ENCODE measurements at regions not wholly inside any gene's neighbourhood (a gene's known extent, or its start where the extent isn't known, plus 50 kb on each side); places are given as distances from the start of the nearest gene placed in this dataset.
A peak's percentile ranks its signal among the peaks of the same experiment; 100 is the strongest.
"Not testable (repeated sequence)": the region's sequence is repeated elsewhere in the genome, so short reads cannot be mapped to it uniquely, and the experiment has no call there.

DNA sequence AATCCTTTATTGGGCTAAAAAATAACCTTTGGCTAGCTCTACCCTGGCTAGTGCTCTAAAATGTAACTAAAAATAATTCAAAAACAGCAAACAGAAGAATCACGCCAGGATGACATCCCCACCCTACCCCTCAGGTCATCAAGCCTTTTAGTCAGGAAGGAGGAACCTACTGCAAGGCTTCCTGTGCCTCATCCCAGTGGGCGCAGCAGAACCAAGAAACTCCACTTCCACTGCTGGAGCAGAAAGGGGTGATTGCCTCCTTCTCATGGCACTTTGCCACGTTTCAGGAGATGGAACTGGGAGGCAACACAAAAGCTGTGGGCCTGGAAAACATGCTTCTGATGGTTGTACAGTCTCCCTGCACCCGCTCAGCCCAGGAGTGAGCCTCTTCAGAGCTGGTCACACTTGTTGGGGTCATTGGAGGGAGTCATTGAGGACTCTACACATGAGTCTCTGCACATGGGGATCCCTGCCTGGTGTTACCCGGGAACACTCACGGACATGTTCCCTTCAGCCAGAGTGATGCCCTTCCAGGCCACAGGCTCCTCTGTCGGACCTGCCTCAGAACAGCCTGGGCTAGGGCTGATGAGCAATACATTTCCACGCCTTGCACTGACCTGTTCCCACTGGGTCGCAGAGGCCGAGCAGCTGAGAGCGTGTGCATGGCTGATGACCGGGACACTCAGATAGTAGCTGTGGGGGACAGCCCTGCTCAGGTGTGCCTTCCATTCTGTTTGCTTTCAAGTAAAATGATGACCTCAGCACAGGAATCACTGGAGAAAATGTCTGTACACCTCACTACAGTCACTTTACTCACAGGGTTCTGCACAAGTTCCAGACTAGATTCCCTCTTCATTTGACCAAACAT, 355.3 kb downstream of the FGFR2 start:
- no peak for FAIRE-seq

DNA sequence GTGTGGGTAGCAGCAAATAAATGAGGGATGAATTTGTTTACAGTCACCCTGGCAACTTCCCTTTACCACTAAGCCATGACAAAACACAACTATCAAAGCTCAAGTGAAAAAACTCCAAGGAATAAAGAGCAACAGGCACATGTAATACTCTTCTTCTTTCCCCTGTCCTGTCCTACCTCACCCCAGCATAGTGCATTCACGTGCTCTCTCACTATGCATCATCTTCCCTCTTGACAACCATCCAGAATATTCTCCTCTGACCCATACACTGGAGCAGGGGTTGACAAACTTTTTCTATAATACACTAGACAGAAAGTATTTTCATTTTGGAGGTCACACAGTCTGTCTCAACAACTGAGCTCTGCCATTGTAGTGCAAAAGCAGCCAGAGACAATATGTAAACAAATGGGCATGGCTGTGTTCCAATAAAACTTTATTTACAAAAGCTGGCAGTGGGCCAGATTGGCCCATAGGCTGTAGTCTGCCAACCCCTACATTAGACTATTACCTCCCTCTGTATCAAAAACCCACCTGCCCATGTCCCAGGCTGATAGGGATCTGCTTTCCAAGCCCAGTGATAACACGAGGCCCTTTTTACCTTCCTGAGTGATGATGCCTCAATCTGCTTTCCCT, 354.5 kb downstream of the FGFR2 start:
- no peak for FAIRE-seq

DNA sequence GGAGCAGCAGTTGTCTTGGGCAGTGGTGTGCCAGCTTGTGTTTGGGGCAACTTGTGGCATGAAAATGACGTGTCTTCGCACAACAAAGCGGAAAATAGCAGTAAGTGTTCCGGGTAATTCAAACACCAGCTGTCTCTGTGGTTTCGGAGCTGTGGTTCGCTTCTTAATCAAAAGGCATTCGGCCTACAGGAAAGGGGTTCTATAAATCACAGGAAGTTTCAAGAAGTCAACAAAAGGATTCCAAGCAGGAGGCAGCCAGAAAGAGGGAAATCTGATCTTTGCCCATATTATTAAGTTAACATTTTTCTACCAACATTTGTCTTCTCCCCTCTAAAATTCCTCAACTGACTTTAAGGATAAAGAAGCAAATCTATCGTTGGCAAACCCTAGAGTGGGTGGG, 353.4 kb downstream of the FGFR2 start:
- FAIRE-seq: no peak

DNA sequence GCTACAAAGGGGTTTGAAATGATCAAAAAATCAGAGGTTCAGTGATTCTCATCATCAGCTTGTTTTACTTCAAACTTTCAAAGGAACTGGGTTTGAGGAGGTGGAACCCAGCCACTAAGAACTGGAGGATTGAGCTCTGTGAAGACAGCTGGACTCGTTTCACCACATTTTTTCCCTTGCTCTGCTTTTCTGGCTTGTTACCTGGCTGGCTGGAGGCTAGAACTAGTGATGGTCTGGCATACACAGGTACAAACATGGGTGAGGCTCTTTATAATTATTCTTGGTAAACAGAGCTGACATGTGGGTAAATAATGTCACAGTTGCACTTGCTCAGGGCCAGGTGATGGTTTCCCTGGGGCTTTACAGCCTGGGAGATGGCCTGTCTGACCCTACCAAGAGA, 352.5 kb downstream of the FGFR2 start:
- FAIRE-seq: no peak

DNA sequence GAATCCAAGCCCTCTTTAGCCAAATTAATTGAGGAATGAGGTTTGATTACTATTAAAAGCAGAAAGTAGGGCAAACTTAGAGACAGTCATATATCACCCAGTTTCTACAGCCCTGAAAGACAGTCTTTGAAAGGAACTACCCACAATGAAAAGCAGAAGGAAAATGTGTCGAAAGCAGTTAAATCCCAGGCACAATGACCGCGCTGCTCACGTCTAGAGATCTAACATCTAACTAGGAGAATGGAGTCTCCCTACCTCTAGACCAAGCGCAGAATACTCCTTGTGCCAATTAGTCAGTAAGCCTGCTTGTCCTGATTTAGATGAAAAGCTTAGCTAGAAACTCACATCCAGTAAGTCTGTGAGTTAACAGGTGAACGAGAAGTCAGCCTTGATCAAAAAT, 350.0 kb downstream of the FGFR2 start:
- no peak for FAIRE-seq

DNA sequence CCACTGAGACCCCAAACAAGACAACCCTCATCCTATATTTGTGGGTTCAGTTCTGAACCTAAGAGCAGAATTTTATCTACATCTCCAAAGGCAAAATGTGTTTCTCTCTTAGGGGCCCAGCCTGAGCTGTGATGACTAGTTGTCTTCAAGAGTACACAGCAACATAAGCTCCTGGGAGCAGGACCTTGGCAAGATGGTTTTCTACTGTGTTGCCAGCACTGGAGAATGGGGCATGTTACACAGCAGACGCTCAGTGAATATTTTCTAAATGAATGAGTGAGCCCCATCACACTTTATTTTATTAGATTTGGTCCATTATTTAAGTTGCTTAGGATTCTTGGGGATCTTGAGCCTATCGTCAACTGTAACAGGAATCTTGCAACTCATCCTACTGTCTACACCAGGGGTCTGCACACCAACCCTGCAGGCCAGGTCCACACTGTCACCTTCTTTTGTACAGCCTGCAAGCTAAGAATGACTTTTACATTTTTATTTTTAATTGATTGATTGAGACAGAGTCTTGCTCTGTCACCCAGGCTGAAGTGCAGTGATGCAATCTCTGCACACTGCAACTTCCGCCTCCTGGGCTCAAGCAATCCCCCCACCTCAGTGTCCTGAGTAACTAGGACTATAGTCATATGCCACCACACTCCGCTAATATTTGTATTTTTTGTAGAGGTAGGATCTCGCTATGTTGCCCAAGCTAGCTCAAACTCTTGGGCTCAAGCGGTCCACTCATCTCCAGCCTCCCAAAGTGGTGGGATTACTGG, 347.1 kb downstream of the FGFR2 start:
- FAIRE-seq: no peak

DNA sequence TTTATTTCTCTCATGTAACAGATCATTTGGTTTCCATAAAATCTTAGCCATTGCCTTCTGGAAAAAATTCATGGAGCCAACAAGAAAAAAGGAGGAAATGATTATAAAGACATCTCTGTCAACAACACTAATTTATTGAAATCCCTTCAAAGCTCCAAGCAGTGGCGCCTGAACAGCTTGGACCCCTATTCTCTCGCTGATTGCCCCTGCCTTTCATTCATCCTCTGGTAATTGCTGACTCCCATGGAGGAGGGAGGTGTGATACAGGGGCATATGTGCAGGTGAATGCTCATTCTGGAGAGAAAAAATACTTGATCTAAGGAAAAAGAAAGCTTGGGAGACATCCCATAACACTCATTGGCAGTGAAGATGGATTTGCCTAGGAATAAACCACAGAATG, 345.5 kb downstream of the FGFR2 start:
- FAIRE-seq: no peak

DNA sequence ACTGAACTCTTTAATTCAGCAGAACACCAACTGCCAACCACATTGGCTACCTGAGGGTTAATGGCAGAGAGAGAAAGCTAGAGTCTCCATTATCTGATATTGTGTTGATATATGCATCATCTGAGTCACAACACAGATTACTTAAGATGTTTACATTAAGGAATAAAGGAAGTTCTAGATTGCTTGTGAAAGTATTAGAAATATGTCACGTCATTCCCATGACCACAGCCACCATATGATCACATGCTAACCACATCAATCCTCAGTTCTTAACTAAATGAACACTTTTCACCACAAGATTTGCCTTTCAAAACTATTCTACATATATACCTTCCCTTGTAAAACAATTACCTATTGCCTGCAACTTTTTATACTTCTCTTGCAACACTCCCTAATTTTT, 337.9 kb downstream of the FGFR2 start:
- FAIRE-seq: no peak

DNA sequence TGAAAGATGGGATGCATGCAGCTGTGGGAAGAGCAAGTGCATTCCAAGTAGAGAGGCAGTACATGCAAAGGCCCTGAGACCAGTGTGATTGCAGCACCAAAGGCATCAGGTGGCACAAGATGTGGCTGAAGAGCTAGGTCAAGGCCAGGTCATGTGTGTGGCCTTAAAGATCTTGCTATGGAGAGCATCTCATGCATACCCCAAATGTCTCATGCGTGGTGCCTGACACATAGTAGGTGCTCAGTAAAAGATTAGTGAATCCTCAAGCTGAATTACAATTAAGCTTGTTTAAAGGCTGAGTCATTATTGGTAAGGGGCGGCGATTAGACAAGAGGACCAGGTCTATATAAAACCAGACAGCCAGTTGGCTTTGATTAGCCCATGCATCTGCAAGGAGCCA, 336.6 kb downstream of the FGFR2 start:
- FAIRE-seq: no peak

DNA sequence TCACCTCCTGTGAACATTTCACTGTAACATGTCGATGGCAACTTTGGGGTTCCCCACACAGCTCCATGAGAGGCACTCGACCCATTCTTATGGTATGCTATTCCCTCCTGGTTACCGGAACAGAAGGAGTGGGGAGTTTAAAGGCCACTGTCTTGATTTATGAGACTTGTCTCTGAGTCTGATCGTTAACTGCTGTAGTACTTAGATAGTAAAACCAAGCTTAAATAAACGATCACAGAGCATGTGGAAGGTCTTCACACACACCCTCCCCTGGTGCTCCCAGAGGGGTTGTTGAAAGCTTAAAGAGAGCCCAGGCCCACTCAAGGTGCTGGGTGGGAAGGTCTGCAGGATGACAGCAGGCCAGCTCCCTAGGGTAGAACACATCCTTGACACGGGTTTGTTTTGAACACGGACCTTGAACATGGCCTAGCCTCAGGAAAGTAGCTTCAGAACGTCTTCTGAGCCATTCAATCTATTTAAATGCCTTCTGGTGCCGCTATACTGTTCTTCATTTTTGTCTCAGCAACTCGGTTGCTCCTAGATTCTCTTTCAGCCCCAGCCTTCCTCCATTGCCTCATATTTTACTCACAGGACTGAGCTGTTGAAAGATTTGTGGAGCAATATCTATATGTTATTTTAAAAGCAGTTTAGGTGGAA, 335.3 kb downstream of the FGFR2 start:
- FAIRE-seq: no peak

DNA sequence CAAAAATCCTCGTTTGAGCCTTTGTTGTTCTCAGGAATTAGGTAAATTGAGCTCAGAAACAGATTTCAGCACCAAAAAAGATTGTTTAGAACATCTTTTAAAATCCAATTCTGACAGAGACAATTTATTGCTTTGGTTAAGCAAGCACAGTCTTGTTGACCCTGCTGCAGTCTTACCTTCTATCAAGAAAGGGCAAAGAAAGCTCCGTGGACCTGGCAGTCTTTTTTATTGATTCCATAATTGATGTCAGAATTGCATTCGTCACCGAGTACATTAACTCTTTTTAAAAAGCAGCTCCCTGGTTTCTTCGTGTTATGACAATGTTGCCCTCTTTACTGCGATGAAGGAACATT, 334.8 kb downstream of the FGFR2 start:
- no peak for FAIRE-seq

DNA sequence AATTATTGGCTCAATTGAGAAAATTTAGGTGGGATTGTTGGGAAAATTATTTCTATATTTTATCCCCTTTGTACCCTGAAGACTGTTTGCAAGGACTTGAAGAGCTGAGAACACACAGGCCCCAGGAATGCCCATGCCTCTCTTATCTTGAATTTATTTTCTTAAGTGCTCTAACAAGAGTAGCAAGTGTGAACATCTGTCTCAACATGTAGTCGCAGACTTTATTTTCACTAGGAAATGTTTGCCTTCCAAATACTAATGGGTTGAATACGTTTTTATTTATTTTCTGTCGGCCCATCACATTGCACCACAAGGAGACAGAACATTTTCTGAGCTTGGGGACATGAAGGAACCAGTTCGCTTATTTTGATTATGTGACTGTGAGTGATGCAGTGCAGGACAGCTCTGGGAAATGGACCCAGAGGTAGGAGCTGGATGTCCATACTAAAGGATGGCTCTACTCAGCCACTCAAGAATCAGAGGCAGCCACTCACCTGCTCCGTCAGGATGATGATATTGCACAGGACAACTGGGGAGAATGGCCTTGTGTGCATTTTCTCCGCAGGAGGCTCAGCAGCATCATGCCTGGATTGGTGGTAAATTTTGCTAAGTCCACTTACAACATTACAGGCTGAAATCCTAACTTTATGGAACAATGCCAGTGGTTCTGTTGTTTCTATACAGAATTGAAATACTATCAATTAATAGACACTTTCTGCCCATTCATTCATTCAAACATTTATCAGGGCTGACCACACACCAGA, 332.7 kb downstream of the FGFR2 start:
- FAIRE-seq: no peak

DNA sequence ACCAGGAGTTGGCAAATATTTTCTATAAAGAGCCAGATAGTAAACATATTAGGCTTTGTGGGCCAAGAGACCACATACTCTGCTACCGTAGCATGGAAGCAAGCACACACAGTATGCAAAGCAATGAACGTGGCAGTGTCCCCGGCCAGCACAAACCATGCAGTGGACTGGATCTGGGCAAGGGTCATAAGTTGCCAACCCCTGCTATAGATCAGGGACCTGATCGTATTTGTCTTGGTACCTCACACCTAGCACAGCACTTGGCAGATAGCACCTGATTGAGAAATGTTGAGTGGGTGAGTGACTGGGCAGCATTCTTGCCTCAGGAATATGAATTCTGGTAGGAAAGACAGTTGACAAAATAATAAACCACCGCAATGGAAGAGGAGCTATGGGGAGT, 331.9 kb downstream of the FGFR2 start:
- FAIRE-seq: no peak

DNA sequence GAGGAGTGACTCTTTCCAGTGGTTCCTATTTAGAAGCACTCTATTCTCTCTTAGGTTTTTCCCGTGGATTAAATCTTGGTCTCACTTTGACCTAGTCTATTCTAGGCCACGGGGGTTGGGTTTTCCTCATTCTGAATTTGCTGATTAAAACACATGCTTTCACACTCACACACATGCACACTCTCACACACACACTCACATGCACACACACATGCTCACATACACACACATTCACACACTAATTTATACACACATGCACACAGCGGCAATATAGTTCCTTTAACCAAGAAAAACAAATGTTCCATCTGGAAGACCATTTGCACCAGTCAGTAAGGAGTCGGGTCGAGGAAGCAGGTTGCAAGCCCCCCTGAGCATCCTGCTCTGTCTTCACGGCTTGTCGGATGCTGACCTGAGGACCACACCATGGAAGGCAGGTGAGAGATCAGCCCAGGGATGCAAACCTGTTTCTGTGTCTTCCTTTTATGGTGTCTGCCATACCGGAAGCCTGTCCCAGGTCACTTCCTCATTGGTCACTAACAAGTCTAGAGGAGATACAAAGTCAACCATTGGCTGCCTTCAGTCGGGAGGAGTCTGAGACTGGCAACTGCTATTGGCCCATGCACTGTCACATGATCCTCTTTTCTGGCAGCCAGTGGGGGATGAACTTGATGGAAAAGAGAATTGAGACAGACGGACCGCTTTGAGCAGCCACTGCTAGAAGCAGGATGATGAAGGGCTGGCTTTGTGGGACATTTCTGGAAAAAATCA, 330.8 kb downstream of the FGFR2 start:
- no peak for FAIRE-seq

DNA sequence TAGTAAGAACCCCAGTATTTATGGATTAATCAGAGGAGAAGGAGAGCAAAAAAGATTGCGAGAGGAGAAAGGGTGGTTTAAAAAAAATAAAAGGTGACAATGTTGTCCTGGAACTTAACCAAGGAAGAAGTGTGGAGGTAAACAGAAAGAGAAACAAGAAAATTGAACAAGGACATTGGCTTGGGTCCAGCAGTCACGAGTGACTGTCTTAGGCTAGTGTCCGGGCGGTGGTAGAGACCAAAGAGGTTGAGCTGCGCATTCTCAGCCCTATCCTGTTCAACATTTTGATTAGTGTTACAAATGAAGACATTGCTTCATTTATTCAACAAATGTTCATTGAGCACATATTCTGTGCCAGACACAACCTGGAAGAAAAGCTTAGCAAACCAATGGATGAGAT, 329.9 kb downstream of the FGFR2 start:
- no peak for FAIRE-seq

DNA sequence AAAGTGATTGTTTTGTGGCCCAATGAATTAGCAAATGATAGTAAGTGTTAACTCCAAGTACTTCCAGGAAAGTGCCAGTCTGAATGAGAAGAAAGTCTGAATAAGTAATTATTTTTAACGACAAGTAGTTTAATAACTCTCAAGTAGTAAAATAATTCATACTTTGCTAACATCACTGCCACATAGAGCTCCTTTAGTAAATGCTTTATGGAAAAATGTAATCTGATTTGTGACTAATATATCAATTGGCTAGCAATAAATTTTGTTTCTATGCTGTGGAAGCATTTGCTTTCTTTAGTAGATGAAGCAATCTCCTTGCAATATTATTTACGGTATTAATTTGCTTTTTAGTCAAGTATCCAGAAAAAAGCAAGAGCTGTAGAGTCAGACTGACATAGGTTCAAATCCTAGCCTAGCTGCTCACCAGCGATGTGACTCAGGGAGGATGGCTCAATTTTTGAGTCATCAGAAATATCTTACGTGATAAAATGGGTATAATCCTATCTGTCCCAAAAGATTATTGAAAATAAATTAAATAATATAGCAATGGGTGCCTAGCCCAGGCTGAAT, 329.3 kb downstream of the FGFR2 start:
- no peak for FAIRE-seq

DNA sequence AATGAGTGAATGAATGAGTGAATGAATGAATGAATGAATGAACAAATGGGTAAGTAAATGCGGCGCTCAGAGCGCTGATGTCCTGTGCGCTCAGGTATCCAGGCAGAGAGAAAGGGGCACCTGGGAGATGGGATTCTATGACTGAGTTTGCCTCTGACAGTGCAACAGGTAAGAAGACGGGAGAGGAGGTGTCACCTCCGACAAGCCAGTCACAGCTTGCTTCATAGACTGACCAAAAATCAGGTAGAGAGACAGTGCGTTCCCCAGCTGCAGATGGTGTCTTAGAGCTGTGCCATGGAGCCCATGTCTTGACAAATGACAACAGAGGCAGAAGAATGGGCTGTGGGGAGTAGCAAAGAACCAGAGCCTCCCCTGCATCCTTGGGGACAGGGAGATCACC, 327.3 kb downstream of the FGFR2 start:
- FAIRE-seq: no peak

DNA sequence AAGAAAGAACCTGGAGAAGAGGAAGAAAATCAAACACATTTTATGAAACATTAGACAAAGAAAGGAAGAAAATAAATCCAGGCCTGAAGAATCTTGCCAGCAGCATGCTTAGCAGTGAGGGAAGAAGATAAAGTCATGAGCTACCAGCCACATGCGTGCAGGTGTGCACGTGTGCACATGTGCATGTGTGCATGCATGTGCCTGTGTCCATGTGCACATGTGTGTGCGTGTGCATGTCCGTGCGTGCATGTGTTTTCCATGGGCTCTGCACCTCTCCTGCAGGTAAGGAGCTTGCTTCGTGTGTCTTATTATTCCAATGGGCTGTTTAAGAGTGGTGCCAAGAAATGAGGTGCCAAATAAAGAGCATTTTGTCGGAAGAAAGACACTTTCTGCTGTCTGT, 322.2 kb downstream of the FGFR2 start:
- FAIRE-seq: no peak

DNA sequence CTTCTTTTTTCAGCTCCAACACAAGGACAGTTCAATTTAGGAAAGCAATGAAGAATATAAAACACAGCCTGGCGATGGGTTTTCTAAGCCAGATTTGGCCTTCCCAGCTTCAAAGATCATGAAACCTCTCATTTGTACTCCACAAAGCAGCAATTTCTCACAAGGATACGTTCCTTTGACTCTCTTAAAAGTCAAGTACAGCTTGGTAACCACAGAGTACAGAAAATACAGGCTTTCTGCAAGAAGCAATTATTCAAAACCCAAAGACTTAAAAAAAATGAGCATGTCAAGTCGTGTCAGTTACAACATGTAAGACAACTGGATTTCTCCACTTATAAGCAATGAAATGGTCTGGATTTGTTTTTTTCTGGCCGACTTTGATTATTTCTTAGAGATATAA, 321.4 kb downstream of the FGFR2 start:
- no peak for FAIRE-seq

DNA sequence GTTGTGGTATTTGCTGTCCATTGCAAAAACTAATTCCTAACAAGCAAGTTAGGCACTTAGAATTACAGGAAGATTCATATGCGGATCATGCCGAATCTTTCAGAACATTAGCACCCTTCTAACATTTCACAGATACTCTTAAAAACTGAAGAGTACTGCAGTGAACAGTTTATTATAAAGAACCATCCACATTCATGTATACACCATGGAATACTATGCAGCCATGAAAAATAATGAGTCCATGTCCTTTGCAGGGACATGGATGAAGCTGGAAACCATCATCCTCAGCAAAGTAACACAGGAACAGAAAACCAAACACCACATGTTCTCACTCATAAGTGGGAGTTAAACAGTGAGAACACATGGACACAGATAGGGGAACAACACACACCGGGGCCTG, 319.9 kb downstream of the FGFR2 start:
- not testable (repeated sequence) for FAIRE-seq

DNA sequence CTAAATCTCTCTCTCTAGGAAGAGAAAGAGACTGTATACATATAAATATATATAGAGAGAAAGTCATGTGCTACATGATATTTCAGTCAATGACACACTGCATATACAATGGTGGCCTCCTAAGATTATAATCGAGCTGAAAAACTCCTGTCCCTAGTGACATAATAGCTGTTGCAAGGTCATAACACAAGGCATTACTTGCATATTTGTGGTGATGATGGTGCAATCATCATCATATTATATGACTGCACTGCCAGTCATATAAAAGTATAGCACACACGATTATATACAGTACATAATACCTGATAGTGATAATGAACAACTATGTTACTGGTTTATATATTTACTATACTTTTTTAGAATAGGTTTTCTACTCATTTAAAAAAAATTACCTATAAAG, 316.7 kb downstream of the FGFR2 start:
- FAIRE-seq: peak; percentile 91
